HCT116 (cell line): ENCODE measurements at regions not wholly inside any gene's neighbourhood (a gene's known extent, or its start where the extent isn't known, plus 50 kb on each side); places are given as distances from the start of the nearest gene placed in this dataset.

Source experiments
- ATAC-seq: fragments of 200-7000 bp; cut with Tn5 transposase; 2 replicates; pipeline ENCODE4 v1.9.1; 2020; ENCODE audit warnings: mild to moderate bottlenecking, moderate library complexity
- BruUV-seq: library from RNA; stranded (reverse); fragments of 400-500 nt; replicated peaks from 2 replicates; lab custom pipeline; 2021; lab: Mats Ljungman, UMichigan
- CTCF ChIA-PET: fragments of 300-600 bp; sonication (Branson Sonifier 250); formaldehyde crosslinking; loops from one replicate; lab custom pipeline; 2021; ENCODE audit warnings: antibody characterized with exemption; lab: Charles Lee
- POLR2A ChIA-PET: fragments of 300-600, 350-600 bp; sonication (Branson Sonifier 250); formaldehyde crosslinking; loops from one replicate; lab custom pipeline; 2021; ENCODE audit warnings: antibody characterized with exemption; lab: Charles Lee
- RAD21 ChIA-PET, 2 experiments: fragments of 300-600 bp; sonication (Branson Sonifier 250); formaldehyde crosslinking; loops; one replicate each; lab custom pipeline; 2023; ENCODE audit warnings: low total read pairs in 2 of 2; ENCODE audit not compliant: uncharacterized antibody in 2 of 2, unreplicated experiment in 2 of 2, low non-redundant PET in 1 of 2; lab: Charles Lee
- DNase-seq: peaks from one replicate; pipeline ENCODE4 v3.0.0-alpha.2; 2010; ENCODE audit warnings: low read depth, low spot score
- H2AFZ ChIP-seq: fragments of 200-600 bp; shearing (Covaris generic), sonication (generic); 2 replicates; pipeline ENCODE4 v1.6.1; 2017; ENCODE audit warnings: low read depth, mixed run types, mixed read lengths, antibody characterized with exemption, low read length; ENCODE audit not compliant: poor library complexity, severe bottlenecking
- H3K27ac ChIP-seq: 2 replicates; pipeline ENCODE4 v1.5.1; 2012; ENCODE audit warnings: low read depth, low read length
- H3K27me3 ChIP-seq: fragments of 200-600 bp; sonication (generic); 2 replicates; pipeline ENCODE4 v1.6.1; 2016; ENCODE audit warnings: mixed run types, low read length, mixed read lengths; ENCODE audit not compliant: insufficient read depth
- H3K36me3 ChIP-seq, 2 experiments: fragments of 200-500 bp in 1 of 2; fragments of 200-600 bp in 1 of 2; sonication (Bioruptor generic) in 1 of 2; sonication (generic) in 1 of 2; 2 replicates each; pipeline versions ENCODE4 v1.5.1 to v1.6.1; 2014 to 2016; ENCODE audit warnings: low read length in 2 of 2, inconsistent platforms in 1 of 2, mixed read lengths in 1 of 2, mixed run types in 1 of 2; ENCODE audit not compliant: insufficient read depth in 2 of 2, control insufficient read depth in 1 of 2
- H3K4me1 ChIP-seq, 2 experiments: fragments of 200-600 bp in 1 of 2; sonication (generic) in 1 of 2; 2 replicates each; pipeline versions ENCODE4 v1.5.1 to v1.6.1; 2012 to 2017; ENCODE audit warnings: low read length in 2 of 2, inconsistent platforms in 1 of 2, mild to moderate bottlenecking in 1 of 2, mixed read lengths in 1 of 2, mixed run types in 1 of 2, moderate library complexity in 1 of 2; ENCODE audit not compliant: insufficient read depth in 2 of 2, control insufficient read depth in 1 of 2
- H3K4me2 ChIP-seq: fragments of 200-600 bp; sonication (generic); 2 replicates; pipeline ENCODE4 v1.6.1; 2017; ENCODE audit warnings: mixed run types, low read length, mixed read lengths
- H3K4me3 ChIP-seq, 2 experiments: fragments of 200-600 bp in 1 of 2; sonication (generic) in 1 of 2; replicated peaks in 1 of 2; 2 replicates each; pipeline ENCODE4 v1.5.1; 2011 to 2016; ENCODE audit warnings: low read length in 2 of 2, control low read depth in 1 of 2, low read depth in 1 of 2, mild to moderate bottlenecking in 1 of 2, mixed read lengths in 1 of 2, mixed run types in 1 of 2
- H3K79me2 ChIP-seq: fragments of 200-600 bp; sonication (generic); 2 replicates; pipeline ENCODE4 v1.6.1; 2017; ENCODE audit warnings: mild to moderate bottlenecking, mixed run types, low read length, moderate library complexity, mixed read lengths; ENCODE audit not compliant: insufficient read depth
- H3K9ac ChIP-seq: fragments of 200-600 bp; sonication (generic); 2 replicates; pipeline ENCODE4 v1.6.1; 2016; ENCODE audit warnings: low read length, mixed read lengths
- H3K9me2 ChIP-seq: fragments of 200-600 bp; sonication (generic), shearing (Covaris generic); 2 replicates; pipeline ENCODE4 v1.6.1; 2017; ENCODE audit warnings: mixed run types, mild to moderate bottlenecking, moderate library complexity; ENCODE audit not compliant: insufficient read depth
- H3K9me3 ChIP-seq, 2 experiments: fragments of 200-500 bp in 1 of 2; fragments of 200-600 bp in 1 of 2; sonication (Bioruptor generic) in 1 of 2; sonication (generic) in 1 of 2; 2 replicates each; pipeline ENCODE4 v1.6.1; 2014 to 2017; ENCODE audit warnings: low read length in 2 of 2, mixed read lengths in 2 of 2, inconsistent platforms in 1 of 2, low read depth in 1 of 2, mild to moderate bottlenecking in 1 of 2, mixed run types in 1 of 2, moderate library complexity in 1 of 2; ENCODE audit not compliant: control insufficient read depth in 1 of 2, insufficient read depth in 1 of 2
- H4K20me1 ChIP-seq: fragments of 200-600 bp; sonication (generic), shearing (Covaris generic); 2 replicates; pipeline ENCODE4 v1.6.1; 2017; ENCODE audit warnings: mixed run types, mild to moderate bottlenecking, moderate library complexity; ENCODE audit not compliant: insufficient read depth
- CBX3 ChIP-seq: IDR thresholded peaks from 2 replicates; pipeline ENCODE4 v1.6.1; 2012; ENCODE audit warnings: low read depth
- EGR1 ChIP-seq: IDR thresholded peaks from 2 replicates; pipeline ENCODE4 v1.6.1; 2012; ENCODE audit warnings: low read depth
- ELF1 ChIP-seq: IDR thresholded peaks from 2 replicates; pipeline ENCODE4 v1.6.1; 2012; ENCODE audit warnings: low read depth, borderline replicate concordance
- EZH2 ChIP-seq: fragments of 200-600 bp; sonication (generic); IDR thresholded peaks from 2 replicates; pipeline ENCODE4 v1.6.1; 2017; ENCODE audit warnings: antibody characterized with exemption, mixed run types
- EZH2phosphoT487 ChIP-seq: fragments of 200-600 bp; IDR thresholded peaks from 2 replicates; pipeline ENCODE4 v1.6.1; 2018; ENCODE audit warnings: antibody characterized with exemption, borderline replicate concordance
- FOSL1 ChIP-seq: IDR thresholded peaks from 2 replicates; pipeline ENCODE4 v1.6.1; 2012; ENCODE audit warnings: low read depth
- JUND ChIP-seq: IDR thresholded peaks from 2 replicates; pipeline ENCODE4 v1.6.1; 2012
- MAX ChIP-seq: IDR thresholded peaks from 2 replicates; pipeline ENCODE4 v1.6.1; 2012
- POLR2A ChIP-seq: IDR thresholded peaks from 2 replicates; pipeline ENCODE4 v1.7.0; 2011; ENCODE audit warnings: borderline replicate concordance; ENCODE audit not compliant: insufficient read depth, insufficient read length; ENCODE audit errors: extremely low read depth
- POLR2AphosphoS5 ChIP-seq: IDR thresholded peaks from 2 replicates; pipeline ENCODE4 v1.6.1; 2011; ENCODE audit warnings: mild to moderate bottlenecking, low read depth, low read length, moderate library complexity
- RAD21 ChIP-seq: IDR thresholded peaks from 2 replicates; pipeline ENCODE4 v1.6.1; 2012; ENCODE audit warnings: low read depth, mild to moderate bottlenecking
- SP1 ChIP-seq: IDR thresholded peaks from 2 replicates; pipeline ENCODE4 v1.6.1; 2012; ENCODE audit warnings: low read depth
- SRF ChIP-seq: IDR thresholded peaks from 2 replicates; pipeline ENCODE4 v1.6.1; 2012; ENCODE audit warnings: low read depth
- YY1 ChIP-seq: IDR thresholded peaks from 2 replicates; pipeline ENCODE4 v1.6.1; 2011; ENCODE audit warnings: low read length, low read depth, moderate library complexity, mild to moderate bottlenecking; ENCODE audit not compliant: insufficient replicate concordance; ENCODE audit errors: extremely low read depth
- ZFX ChIP-seq: fragments of 450-650 bp; IDR thresholded peaks from 2 replicates; pipeline ENCODE4 v1.6.1; 2017
- ZNF274 ChIP-seq: fragments of 200-500 bp; sonication (Bioruptor generic); IDR thresholded peaks from 2 replicates; pipeline ENCODE4 v1.6.1; 2014; ENCODE audit warnings: mild to moderate bottlenecking, low read depth, low read length, inconsistent platforms
- intact Hi-C: fragments of 100-400 bp; cut with micrococcal nuclease; formaldehyde crosslinking; loops from 2 replicates; pipeline ENCODE4 v1.10.0; 2022
- TF ChIP-seq, protein P1 (sequence below): IDR thresholded peaks from 2 replicates; pipeline ENCODE4 v1.6.1; 2012; ENCODE audit warnings: low read depth
- TF ChIP-seq, protein P2 (sequence below): IDR thresholded peaks from 2 replicates; pipeline ENCODE4 v1.6.1; 2012

- no peaks in the 10 kb centered on the region for H3K9me3 ChIP-seq
- H3K4me3 ChIP-seq = no peak overlapping the region
- BruUV-seq = no TSS peak
- H3K27ac ChIP-seq = no peak overlapping the region
- TF ChIP-seq SRF = no peak
- H4K20me1 ChIP-seq = no peaks in the 10 kb centered on the region
- peaks cover 33% of the 10 kb centered on the region for H3K27me3 ChIP-seq
- DNase-seq (no peak), ATAC-seq (no peak)
- no peak overlapping the region for H3K4me2 ChIP-seq
- no peak overlapping the region for H3K9ac ChIP-seq
- H3K9me2 ChIP-seq = no peaks in the 10 kb centered on the region
- ChIA-PET POLR2A (no interaction called here), RAD21 (no interaction called here), CTCF (no interaction called here)
- H3K36me3 ChIP-seq = no peaks in the 10 kb centered on the region
- no peak overlapping the region for H2AFZ ChIP-seq
- intact Hi-C loops = no loop called here
- no peaks in the 10 kb centered on the region for H3K4me1 ChIP-seq
- no peaks in the 10 kb centered on the region for H3K79me2 ChIP-seq
Measured at GRCh38 chr9:20065046-20065445, 276.2 kb upstream of the SLC24A2 start.

DNA sequence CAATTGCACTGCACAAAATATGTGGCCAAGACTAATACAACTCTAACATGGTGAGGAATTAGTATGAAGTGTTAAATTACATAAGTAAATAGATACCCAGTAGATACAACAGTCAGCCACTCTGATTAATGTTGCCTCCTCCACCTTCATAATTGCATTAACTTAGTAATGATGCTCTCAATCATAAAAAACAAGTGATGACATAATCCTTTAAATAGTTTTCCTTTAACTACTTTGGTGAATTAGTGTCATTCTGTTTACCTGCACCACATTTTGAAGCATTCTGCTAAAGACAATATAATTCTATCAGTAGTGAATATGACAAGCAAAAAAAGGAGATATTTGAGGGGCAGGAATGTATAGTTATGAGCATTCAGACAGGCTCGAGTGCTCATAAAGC, 265.9 kb upstream of the SLC24A2 start:
- CTCF ChIA-PET = no interaction called here
- Histone ChIP-seq H3K4me3 (no peak overlapping the region), H2AFZ (no peak overlapping the region), H3K27ac (no peak overlapping the region), H3K4me2 (no peak overlapping the region), H3K36me3 (no peaks in the 10 kb centered on the region), H3K79me2 (no peaks in the 10 kb centered on the region), H3K9me3 (no peaks in the 10 kb centered on the region), H3K4me1 (no peaks in the 10 kb centered on the region), H4K20me1 (no peaks in the 10 kb centered on the region), H3K9me2 (no peaks in the 10 kb centered on the region), H3K9ac (no peak overlapping the region), H3K27me3 (peaks cover 36% of the 10 kb centered on the region)
- RAD21 ChIA-PET = no interaction called here
- no peak for ATAC-seq
- no TSS peak for BruUV-seq
- intact Hi-C loops = loop anchor here (10.0 kb wide), 1 partner anchor 60 kb away; no protein-coding TSS in a partner anchor
- no peak for DNase-seq
- POLR2A ChIA-PET = no interaction called here
- no peak for TF ChIP-seq YY1
- TF ChIP-seq, protein P1, sequence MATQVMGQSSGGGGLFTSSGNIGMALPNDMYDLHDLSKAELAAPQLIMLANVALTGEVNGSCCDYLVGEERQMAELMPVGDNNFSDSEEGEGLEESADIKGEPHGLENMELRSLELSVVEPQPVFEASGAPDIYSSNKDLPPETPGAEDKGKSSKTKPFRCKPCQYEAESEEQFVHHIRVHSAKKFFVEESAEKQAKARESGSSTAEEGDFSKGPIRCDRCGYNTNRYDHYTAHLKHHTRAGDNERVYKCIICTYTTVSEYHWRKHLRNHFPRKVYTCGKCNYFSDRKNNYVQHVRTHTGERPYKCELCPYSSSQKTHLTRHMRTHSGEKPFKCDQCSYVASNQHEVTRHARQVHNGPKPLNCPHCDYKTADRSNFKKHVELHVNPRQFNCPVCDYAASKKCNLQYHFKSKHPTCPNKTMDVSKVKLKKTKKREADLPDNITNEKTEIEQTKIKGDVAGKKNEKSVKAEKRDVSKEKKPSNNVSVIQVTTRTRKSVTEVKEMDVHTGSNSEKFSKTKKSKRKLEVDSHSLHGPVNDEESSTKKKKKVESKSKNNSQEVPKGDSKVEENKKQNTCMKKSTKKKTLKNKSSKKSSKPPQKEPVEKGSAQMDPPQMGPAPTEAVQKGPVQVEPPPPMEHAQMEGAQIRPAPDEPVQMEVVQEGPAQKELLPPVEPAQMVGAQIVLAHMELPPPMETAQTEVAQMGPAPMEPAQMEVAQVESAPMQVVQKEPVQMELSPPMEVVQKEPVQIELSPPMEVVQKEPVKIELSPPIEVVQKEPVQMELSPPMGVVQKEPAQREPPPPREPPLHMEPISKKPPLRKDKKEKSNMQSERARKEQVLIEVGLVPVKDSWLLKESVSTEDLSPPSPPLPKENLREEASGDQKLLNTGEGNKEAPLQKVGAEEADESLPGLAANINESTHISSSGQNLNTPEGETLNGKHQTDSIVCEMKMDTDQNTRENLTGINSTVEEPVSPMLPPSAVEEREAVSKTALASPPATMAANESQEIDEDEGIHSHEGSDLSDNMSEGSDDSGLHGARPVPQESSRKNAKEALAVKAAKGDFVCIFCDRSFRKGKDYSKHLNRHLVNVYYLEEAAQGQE = no peak
- TF ChIP-seq EZH2phosphoT487 = no peak
- no peak for TF ChIP-seq SP1
- no peak for TF ChIP-seq ZNF274
- TF ChIP-seq CBX3 = no peak
- TF ChIP-seq POLR2A = no peak
- no peak for TF ChIP-seq JUND
- no peak for TF ChIP-seq EZH2
- no peak for TF ChIP-seq MAX
- no peak for TF ChIP-seq EGR1
- TF ChIP-seq ELF1 = no peak
- no peak for TF ChIP-seq SRF
- TF ChIP-seq, protein P2, sequence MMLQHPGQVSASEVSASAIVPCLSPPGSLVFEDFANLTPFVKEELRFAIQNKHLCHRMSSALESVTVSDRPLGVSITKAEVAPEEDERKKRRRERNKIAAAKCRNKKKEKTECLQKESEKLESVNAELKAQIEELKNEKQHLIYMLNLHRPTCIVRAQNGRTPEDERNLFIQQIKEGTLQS = no peak
- TF ChIP-seq RAD21 = no peak
- TF ChIP-seq ZFX = no peak
- TF ChIP-seq POLR2AphosphoS5 = no peak
- TF ChIP-seq FOSL1 = no peak
